ENCODE measurements at regions not wholly inside any gene's neighbourhood (a gene's known extent, or its start where the extent isn't known, plus 50 kb on each side); places are given as distances from the start of the nearest gene placed in this dataset.
"Not testable (repeated sequence)": the region's sequence is repeated elsewhere in the genome, so short reads cannot be mapped to it uniquely, and the experiment has no call there.

GRCh38 chr2:226299771-226300170 lies 499.8 kb downstream of the IRS1 start:
- Histone ChIP-seq H3K4me3 (replicated peaks; ENCODE audit: low read depth, low read length) (no peak overlapping the region), H3K36me3 (ENCODE audit: control insufficient read depth, insufficient read depth, low read length) (no peaks in the 10 kb centered on the region), H3K27me3 (replicated peaks; ENCODE audit: control insufficient read depth, insufficient read depth, low read length) (no peaks in the 10 kb centered on the region)
- no peak for TF ChIP-seq CTCF (IDR thresholded peaks at IDR 0.05; ENCODE audit: insufficient read depth, low read length, poor library complexity, severe bottlenecking)
- no peak for DNase-seq (ENCODE audit: extremely low read depth, insufficient read length)

- no peak for TF ChIP-seq CTCF (IDR thresholded peaks at IDR 0.05; ENCODE audit: insufficient read depth, low read length, poor library complexity, severe bottlenecking)
These were observed 503.9 kb downstream of the IRS1 start for GRCh38 chr2:226295681-226296080.

DNA sequence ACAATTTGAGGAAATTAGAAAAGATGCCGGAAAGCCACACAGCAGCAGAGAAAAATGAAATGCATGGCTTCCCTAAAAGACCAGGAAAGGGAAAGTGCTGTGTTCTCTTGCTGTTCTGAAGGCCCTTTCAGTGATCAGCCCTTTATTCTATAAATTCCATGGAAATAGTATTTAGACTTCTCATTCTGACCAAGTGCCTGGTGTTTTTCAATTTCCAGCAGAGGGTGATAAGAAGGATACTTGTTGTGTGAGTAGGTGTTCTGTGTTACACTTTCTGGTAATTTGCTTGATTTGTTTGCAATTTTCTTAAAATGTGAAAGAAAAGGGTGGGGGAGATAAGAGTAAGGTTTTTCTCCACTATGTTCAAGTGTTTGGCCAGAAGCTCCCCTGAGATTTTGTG lies 504.5 kb downstream of the IRS1 start:
- Histone ChIP-seq H3K36me3 (ENCODE audit: control insufficient read depth, insufficient read depth, low read length) (no peaks in the 10 kb centered on the region), H3K27me3 (replicated peaks; ENCODE audit: control insufficient read depth, insufficient read depth, low read length) (no peaks in the 10 kb centered on the region), H3K4me3 (replicated peaks; ENCODE audit: low read depth, low read length) (no peak overlapping the region)
- no peak for DNase-seq (ENCODE audit: extremely low read depth, insufficient read length)
- TF ChIP-seq CTCF (IDR thresholded peaks at IDR 0.05; ENCODE audit: insufficient read depth, low read length, poor library complexity, severe bottlenecking) = no peak

More at GRCh38 chr2:226295681-226296080, 503.9 kb downstream of the IRS1 start:
- Histone ChIP-seq H3K36me3 (ENCODE audit: control insufficient read depth, insufficient read depth, low read length) (no peaks in the 10 kb centered on the region), H3K4me3 (replicated peaks; ENCODE audit: low read depth, low read length) (no peak overlapping the region), H3K27me3 (replicated peaks; ENCODE audit: control insufficient read depth, insufficient read depth, low read length) (no peaks in the 10 kb centered on the region)
- DNase-seq (ENCODE audit: extremely low read depth, insufficient read length) = no peak

DNA sequence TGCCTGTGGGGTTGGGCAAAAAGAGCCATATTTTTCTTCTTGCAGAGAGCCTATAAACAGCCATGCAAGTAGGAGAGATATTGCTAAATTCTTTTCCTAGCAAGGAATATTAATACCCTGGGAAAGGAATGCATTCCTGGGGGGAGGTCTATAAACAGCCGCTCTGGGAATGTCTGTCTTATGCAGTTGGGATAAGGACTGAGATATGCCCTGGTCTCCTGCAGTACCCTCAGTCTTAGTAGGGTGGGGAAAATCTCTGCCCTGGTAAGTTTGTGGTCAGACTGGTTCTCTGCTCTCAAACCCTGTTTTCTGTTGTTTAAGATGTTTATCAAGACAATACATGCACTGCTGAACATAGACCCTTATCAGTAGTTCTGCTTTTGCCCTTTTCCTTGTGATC lies 508.3 kb downstream of the IRS1 start:
- not testable (repeated sequence) for DNase-seq (ENCODE audit: extremely low read depth, insufficient read length)

GRCh38 chr2:226286916-226287315 lies 512.7 kb downstream of the IRS1 start:
- H3K4me3 ChIP-seq (replicated peaks; ENCODE audit: low read depth, low read length) = no peak overlapping the region
- H3K36me3 ChIP-seq (ENCODE audit: control insufficient read depth, insufficient read depth, low read length) = no peaks in the 10 kb centered on the region
- no peak for TF ChIP-seq CTCF (IDR thresholded peaks at IDR 0.05; ENCODE audit: insufficient read depth, low read length, poor library complexity, severe bottlenecking)
- DNase-seq (ENCODE audit: extremely low read depth, insufficient read length) = no peak
- no peaks in the 10 kb centered on the region for H3K27me3 ChIP-seq (replicated peaks; ENCODE audit: control insufficient read depth, insufficient read depth, low read length)

More for the DNA sequence above, 508.3 kb downstream of the IRS1 start:
- not testable (repeated sequence) for H3K27me3 ChIP-seq (replicated peaks; ENCODE audit: control insufficient read depth, insufficient read depth, low read length); H3K36me3 ChIP-seq (ENCODE audit: control insufficient read depth, insufficient read depth, low read length); H3K4me3 ChIP-seq (replicated peaks; ENCODE audit: low read depth, low read length)

DNA sequence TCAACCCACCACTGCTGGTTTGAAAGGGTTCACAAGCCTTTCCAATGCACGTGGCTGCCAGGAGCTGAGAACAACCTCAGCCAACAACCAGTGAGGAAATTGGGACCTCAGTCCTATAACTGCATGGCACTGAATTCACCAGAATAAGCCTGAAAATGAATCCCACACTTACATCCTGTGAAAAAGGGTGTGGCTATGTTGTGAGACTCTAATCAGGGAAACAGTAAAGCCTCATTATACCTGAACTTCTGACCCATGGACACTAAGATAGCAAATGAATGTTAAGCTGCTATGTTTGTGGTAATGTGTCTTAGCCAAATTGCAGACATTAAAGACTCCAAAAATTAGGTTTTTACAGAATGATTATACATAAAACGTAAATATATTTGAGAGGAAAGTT lies 515.8 kb downstream of the IRS1 start:
- Histone ChIP-seq H3K4me3 (replicated peaks; ENCODE audit: low read depth, low read length) (no peak overlapping the region), H3K27me3 (replicated peaks; ENCODE audit: control insufficient read depth, insufficient read depth, low read length) (no peaks in the 10 kb centered on the region), H3K36me3 (ENCODE audit: control insufficient read depth, insufficient read depth, low read length) (no peaks in the 10 kb centered on the region)
- no peak for TF ChIP-seq CTCF (IDR thresholded peaks at IDR 0.05; ENCODE audit: insufficient read depth, low read length, poor library complexity, severe bottlenecking)
- no peak for DNase-seq (ENCODE audit: extremely low read depth, insufficient read length)

Measured in GM06990 (cell line).